ENCODE measurements at regions not wholly inside any gene's neighbourhood (a gene's known extent, or its start where the extent isn't known, plus 50 kb on each side); places are given as distances from the start of the nearest gene placed in this dataset.

GRCh38 chr1:168917796-168918195 lies 188.7 kb upstream of the ATP1B1 start:
- TF ChIP-seq CTCF (IDR thresholded peaks at IDR 0.05; ENCODE audit: borderline replicate concordance, extremely low read depth, low read length, poor library complexity, severe bottlenecking) = no peak
- no peak for TF ChIP-seq EZH2 (IDR thresholded peaks at IDR 0.05; ENCODE audit: borderline replicate concordance, low read depth, low read length, severe bottlenecking)
